Liver (tissue), 8 donors: ENCODE measurements at regions not wholly inside any gene's neighbourhood (a gene's known extent, or its start where the extent isn't known, plus 50 kb on each side); places are given as distances from the start of the nearest gene placed in this dataset.

ENCODE experiments used
- DNase-seq: peaks from one replicate; pipeline ENCODE4 v3.0.0-alpha.2; 2017; ENCODE audit warnings: low spot score
- H3K27ac ChIP-seq, 2 donors: one replicate each; pipeline ENCODE4 v1.7.0; 2013; ENCODE audit warnings: inconsistent platforms in 2 of 2, low read length in 2 of 2, control low read depth in 1 of 2, low read depth in 1 of 2, mild to moderate bottlenecking in 1 of 2
- H3K27me3 ChIP-seq, 4 donors: one replicate each; pipeline versions ENCODE4 v1.6.1 to v1.7.0; 2013; ENCODE audit warnings: low read length in 3 of 4, inconsistent platforms in 1 of 4, mild to moderate bottlenecking in 1 of 4, moderate library complexity in 1 of 4; ENCODE audit not compliant: control insufficient read depth in 4 of 4, insufficient read depth in 4 of 4
- H3K36me3 ChIP-seq, 4 donors: one replicate each; pipeline versions ENCODE4 v1.6.1 to v1.7.0; 2013; ENCODE audit warnings: low read length in 3 of 4, mild to moderate bottlenecking in 3 of 4, low read depth in 1 of 4, moderate library complexity in 1 of 4; ENCODE audit not compliant: control insufficient read depth in 4 of 4, insufficient read depth in 3 of 4
- H3K4me1 ChIP-seq, 4 donors: one replicate each; pipeline versions ENCODE4 v1.6.1 to v1.7.0; 2013; ENCODE audit warnings: low read length in 3 of 4, mild to moderate bottlenecking in 3 of 4, moderate library complexity in 1 of 4; ENCODE audit not compliant: control insufficient read depth in 4 of 4, insufficient read depth in 4 of 4
- H3K4me3 ChIP-seq, 3 donors: one replicate each; pipeline versions ENCODE4 v1.6.1 to v1.7.0; 2013; ENCODE audit warnings: low read length in 3 of 3, control low read depth in 1 of 3, low read depth in 1 of 3, mild to moderate bottlenecking in 1 of 3
- H3K9ac ChIP-seq, 2 donors: one replicate each; pipeline ENCODE4 v1.7.0; 2013; ENCODE audit warnings: low read length in 2 of 2, mild to moderate bottlenecking in 2 of 2, moderate library complexity in 2 of 2, control low read depth in 1 of 2, low read depth in 1 of 2
- H3K9me3 ChIP-seq, 4 donors: one replicate each; pipeline versions ENCODE4 v1.6.1 to v1.7.0; 2013; ENCODE audit warnings: low read length in 3 of 4; ENCODE audit not compliant: control insufficient read depth in 4 of 4
- ATF3 ChIP-seq: IDR thresholded peaks from 2 replicates; pipeline ENCODE4 v1.6.1; 2016; ENCODE audit warnings: antibody characterized with exemption
- CTCF ChIP-seq: fragments of 150-350 bp; IDR thresholded peaks from 2 replicates; pipeline ENCODE4 v1.5.1; 2017; ENCODE audit warnings: improper control_type of control experiment, low read depth, low read length; ENCODE audit not compliant: missing input control
- FOXA1 ChIP-seq: IDR thresholded peaks from 2 replicates; pipeline ENCODE4 v1.6.1; 2016; ENCODE audit warnings: antibody characterized with exemption
- FOXA2 ChIP-seq: IDR thresholded peaks from 2 replicates; pipeline ENCODE4 v1.6.1; 2016; ENCODE audit warnings: antibody characterized with exemption
- GABPA ChIP-seq, 2 donors: IDR thresholded peaks in 1 of 2; conservative IDR thresholded peaks in 1 of 2; 2 replicates each; pipeline ENCODE4 v1.6.1; 2016; ENCODE audit warnings: antibody characterized with exemption in 2 of 2, mild to moderate bottlenecking in 1 of 2, moderate library complexity in 1 of 2
- HNF4A ChIP-seq, 2 donors: conservative IDR thresholded peaks; 2 replicates each; pipeline ENCODE4 v1.6.1; 2016; ENCODE audit warnings: antibody characterized with exemption in 2 of 2, mild to moderate bottlenecking in 2 of 2
- HNF4G ChIP-seq: IDR thresholded peaks from 2 replicates; pipeline ENCODE4 v1.6.1; 2016; ENCODE audit warnings: antibody characterized with exemption
- JUND ChIP-seq, 2 donors: IDR thresholded peaks; 2 replicates each; pipeline ENCODE4 v1.6.1; 2016; ENCODE audit warnings: antibody characterized with exemption in 2 of 2
- MAX ChIP-seq: IDR thresholded peaks from 2 replicates; pipeline ENCODE4 v1.6.1; 2016; ENCODE audit warnings: antibody characterized with exemption
- NR2F2 ChIP-seq: IDR thresholded peaks from 2 replicates; pipeline ENCODE4 v1.6.1; 2016; ENCODE audit warnings: antibody characterized with exemption
- RAD21 ChIP-seq, 2 donors: IDR thresholded peaks; 2 replicates each; pipeline ENCODE4 v1.6.1; 2016; ENCODE audit warnings: antibody characterized with exemption in 2 of 2, mild to moderate bottlenecking in 2 of 2
- REST ChIP-seq: IDR thresholded peaks from 2 replicates; pipeline ENCODE4 v1.6.1; 2016; ENCODE audit warnings: antibody characterized with exemption, mild to moderate bottlenecking
- RXRA ChIP-seq, 2 donors: IDR thresholded peaks; 2 replicates each; pipeline ENCODE4 v1.6.1; 2017 to 2018; ENCODE audit warnings: antibody characterized with exemption in 2 of 2, mild to moderate bottlenecking in 1 of 2
- SP1 ChIP-seq: IDR thresholded peaks from 2 replicates; pipeline ENCODE4 v1.6.1; 2018; ENCODE audit warnings: antibody characterized with exemption, mild to moderate bottlenecking
- TAF1 ChIP-seq: conservative IDR thresholded peaks from 2 replicates; pipeline ENCODE4 v1.6.1; 2016; ENCODE audit warnings: antibody characterized with exemption, mild to moderate bottlenecking
- YY1 ChIP-seq: IDR thresholded peaks from 2 replicates; pipeline ENCODE4 v1.6.1; 2016; ENCODE audit warnings: antibody characterized with exemption, mild to moderate bottlenecking
- ZBTB33 ChIP-seq: IDR thresholded peaks from 2 replicates; pipeline ENCODE4 v1.6.1; 2016; ENCODE audit warnings: antibody characterized with exemption
- WGBS: extraction: QIAGEN DNeasy Blood & Tissue Kit; methylation state at CpG from one replicate; pipeline ENCODE4 v1.1.7; 2013; 5-methylcytosine and 5-hydroxymethylcytosine counted together
- donor health status: healthy.
- donor health status: healthy.
- donor health status: healthy.
- donor health status: healthy.
- donor health status: healthy.

GRCh38 chr21:40985370-40985769 lies 138.4 kb upstream of the DSCAM start:
- no peak for DNase-seq
- WGBS: 73% methylated on average over 4 of the region's 4 CpGs
- H3K9ac ChIP-seq: no peak overlapping the region
- H3K36me3 ChIP-seq: no peaks in the 10 kb centered on the region
- H3K9me3 ChIP-seq: peaks cover 0 to 4% (median 4%) of the 10 kb centered on the region in 4 donors
- H3K4me1 ChIP-seq: no peaks in the 10 kb centered on the region
- H3K27me3 ChIP-seq: no peaks in the 10 kb centered on the region
- H3K27ac ChIP-seq: no peak overlapping the region
- H3K4me3 ChIP-seq: no peak overlapping the region
- no peak for TF ChIP-seq RXRA (IDR thresholded peaks at IDR 0.05)
- no peak for TF ChIP-seq FOXA2
- TF ChIP-seq YY1: no peak
- no peak for TF ChIP-seq GABPA (IDR thresholded peaks at IDR 0.05 in 1 of 2, conservative IDR thresholded peaks at IDR 0.05 in 1 of 2)
- no peak for TF ChIP-seq HNF4G
- no peak for TF ChIP-seq ATF3
- TF ChIP-seq JUND (IDR thresholded peaks at IDR 0.05): no peak
- no peak for TF ChIP-seq HNF4A (conservative IDR thresholded peaks at IDR 0.05)
- TF ChIP-seq REST: no peak
- no peak for TF ChIP-seq FOXA1
- no peak for TF ChIP-seq ZBTB33
- no peak for TF ChIP-seq NR2F2
- TF ChIP-seq RAD21 (IDR thresholded peaks at IDR 0.05): no peak
- TF ChIP-seq SP1: no peak
- no peak for TF ChIP-seq TAF1
- no peak for TF ChIP-seq CTCF
- TF ChIP-seq MAX: no peak

GRCh38 chr21:40990366-40990765 lies 143.4 kb upstream of the DSCAM start:
- H3K36me3 ChIP-seq: no peaks in the 10 kb centered on the region
- H3K27ac ChIP-seq: no peak overlapping the region
- H3K9ac ChIP-seq: no peak overlapping the region
- no peaks in the 10 kb centered on the region for H3K27me3 ChIP-seq
- TF ChIP-seq NR2F2 (no peak), MAX (no peak)
- no peak for DNase-seq
- WGBS: 93% methylated on average over 2 of the region's 2 CpGs
- no peaks in the 10 kb centered on the region for H3K9me3 ChIP-seq
- no peaks in the 10 kb centered on the region for H3K4me1 ChIP-seq
- H3K4me3 ChIP-seq: no peak overlapping the region
